SH-SY5Y (cell line): ENCODE measurements at regions not wholly inside any gene's neighbourhood (a gene's known extent, or its start where the extent isn't known, plus 50 kb on each side); places are given as distances from the start of the nearest gene placed in this dataset.

Experiments
- GATA2 ChIP-seq: IDR thresholded peaks from 2 replicates; pipeline ENCODE4 v1.6.1; 2011; ENCODE audit warnings: mild to moderate bottlenecking, low read depth, low read length
- GATA3 ChIP-seq: IDR thresholded peaks from 2 replicates; pipeline ENCODE4 v1.6.1; 2011; ENCODE audit warnings: low read depth, mild to moderate bottlenecking, low read length, moderate library complexity

DNA sequence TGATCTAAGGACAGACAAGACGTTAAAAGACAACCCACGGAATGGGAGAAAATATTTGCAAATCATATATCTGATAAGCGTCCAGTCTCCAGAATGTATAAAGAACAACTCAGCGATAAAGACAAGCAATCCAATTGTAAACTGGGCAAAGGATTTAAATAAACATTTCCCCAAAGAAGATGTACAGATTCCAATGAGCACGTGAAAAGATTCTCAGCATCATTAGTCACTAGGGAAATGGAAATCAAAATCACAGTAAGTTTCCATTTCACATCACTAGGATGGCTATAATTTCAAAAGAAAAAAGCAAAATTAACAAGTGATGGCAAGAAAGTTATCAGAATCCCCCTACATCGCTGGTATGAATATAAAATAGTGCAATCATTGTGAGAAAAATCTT is 316.1 kb downstream of the SFMBT2 start:
- TF ChIP-seq GATA2 (no peak), GATA3 (no peak)
